B cell (primary cell): ENCODE measurements at regions not wholly inside any gene's neighbourhood (a gene's known extent, or its start where the extent isn't known, plus 50 kb on each side); places are given as distances from the start of the nearest gene placed in this dataset.

Experiments used
- ATAC-seq: fragments of 200-7000 bp; cut with Tn5 transposase; one replicate; pipeline ENCODE4 v1.10.0; 2021; ENCODE audit warnings: low read depth, mild to moderate bottlenecking, moderate number of reproducible peaks, moderate library complexity
- CTCF ChIA-PET: fragments of 350-600 bp; sonication (Branson Sonifier 250); formaldehyde crosslinking; loops from one replicate; lab custom pipeline; 2021; ENCODE audit warnings: antibody characterized with exemption, inconsistent platforms; lab: Charles Lee
- POLR2A ChIA-PET: fragments of 350-600 bp; sonication (Branson Sonifier 250); formaldehyde crosslinking; loops from one replicate; lab custom pipeline; 2021; ENCODE audit warnings: antibody characterized with exemption; lab: Charles Lee
- DNase-seq: peaks from one replicate; pipeline ENCODE4 v3.0.0; 2013
- H2AFZ ChIP-seq: 2 replicates; pipeline ENCODE4 v1.6.1; 2012; ENCODE audit warnings: mild to moderate bottlenecking, low read depth, low read length; ENCODE audit not compliant: insufficient read depth, poor library complexity, severe bottlenecking
- H3K27ac ChIP-seq, 2 donors: 1 replicate in 1 of 2; 2 replicates in 1 of 2; pipeline ENCODE4 v1.5.1; 2012 to 2013; ENCODE audit warnings: low read length in 2 of 2, mild to moderate bottlenecking in 2 of 2, moderate library complexity in 1 of 2
- H3K27me3 ChIP-seq, 4 experiments: fragments of 200-600 bp in 1 of 4; sonication (generic) in 1 of 4; replicated peaks in 1 of 4; 1 replicate in 2 of 4; 2 replicates in 2 of 4; pipeline versions ENCODE4 v1.6.1 to v1.7.0; 2013 to 2016; ENCODE audit warnings: low read length in 3 of 4, mild to moderate bottlenecking in 2 of 4, mixed read lengths in 1 of 4, moderate library complexity in 1 of 4; ENCODE audit not compliant: insufficient read depth in 4 of 4, control insufficient read depth in 3 of 4; ENCODE audit errors: control extremely low read depth in 1 of 4
- H3K36me3 ChIP-seq, 2 experiments: replicated peaks in 1 of 2; 1 replicate in 1 of 2; 2 replicates in 1 of 2; pipeline versions ENCODE4 v1.6.1 to v1.7.1; 2013; ENCODE audit warnings: low read length in 1 of 2; ENCODE audit not compliant: insufficient read depth in 2 of 2, control insufficient read depth in 1 of 2; ENCODE audit errors: control extremely low read depth in 1 of 2, extremely low read depth in 1 of 2
- H3K4me1 ChIP-seq, 2 donors: fragments of 200-600 bp in 1 of 2; sonication (generic) in 1 of 2; 1 replicate in 1 of 2; 2 replicates in 1 of 2; pipeline versions ENCODE4 v1.5.1 to v1.6.1; 2013 to 2017; ENCODE audit warnings: low read length in 2 of 2; ENCODE audit not compliant: control insufficient read depth in 2 of 2, insufficient read depth in 2 of 2
- H3K4me2 ChIP-seq: replicated peaks from 2 replicates; pipeline ENCODE3; 2012; ENCODE audit warnings: mild to moderate bottlenecking, low read depth, low read length; ENCODE audit not compliant: poor library complexity, severe bottlenecking
- H3K4me3 ChIP-seq, 5 experiments: fragments of 200-600 bp in 1 of 5; sonication (generic) in 1 of 5; 1 replicate in 3 of 5; 2 replicates in 2 of 5; pipeline versions ENCODE4 v1.5.1 to v1.7.0; 2011 to 2016; ENCODE audit warnings: low read length in 4 of 5, mild to moderate bottlenecking in 4 of 5, low read depth in 2 of 5, control low read depth in 1 of 5, moderate library complexity in 1 of 5; ENCODE audit not compliant: insufficient read depth in 1 of 5; ENCODE audit errors: control extremely low read depth in 1 of 5, extremely low read depth in 1 of 5
- H3K79me2 ChIP-seq: fragments of 200-600 bp; sonication (generic); one replicate; pipeline ENCODE4 v1.6.0; 2016; ENCODE audit warnings: low read length; ENCODE audit not compliant: control insufficient read depth, insufficient read depth
- H3K9ac ChIP-seq: fragments of 200-600 bp; sonication (generic); 2 replicates; pipeline ENCODE4 v1.6.1; 2017; ENCODE audit warnings: mild to moderate bottlenecking, low read length, moderate library complexity
- H3K9me3 ChIP-seq, 3 donors: one replicate each; pipeline versions ENCODE4 v1.6.1 to v1.7.1; 2013; ENCODE audit warnings: low read length in 2 of 3; ENCODE audit not compliant: control insufficient read depth in 2 of 3, insufficient read depth in 1 of 3; ENCODE audit errors: control extremely low read depth in 1 of 3
- H4K20me1 ChIP-seq: 2 replicates; pipeline ENCODE4 v1.6.0; 2012; ENCODE audit warnings: mild to moderate bottlenecking, low read length; ENCODE audit not compliant: insufficient read depth, control insufficient read depth, poor library complexity, severe bottlenecking
- H3K27ac Mint-ChIP-seq: one replicate; pipeline ENCODE4 v1.8.0; 2021; ENCODE audit warnings: mixed read lengths
- H3K27me3 Mint-ChIP-seq: one replicate; pipeline ENCODE4 v1.8.0; 2021; ENCODE audit warnings: mixed read lengths
- H3K4me1 Mint-ChIP-seq: one replicate; pipeline ENCODE4 v1.8.0; 2021; ENCODE audit warnings: mixed read lengths
- H3K4me3 Mint-ChIP-seq: one replicate; pipeline ENCODE4 v1.8.0; 2021; ENCODE audit warnings: mixed read lengths
- H3K9me3 Mint-ChIP-seq: one replicate; pipeline ENCODE4 v1.8.0; 2022; ENCODE audit warnings: mixed read lengths; ENCODE audit not compliant: insufficient read depth
- EZH2 ChIP-seq: IDR thresholded peaks from 2 replicates; pipeline ENCODE4 v1.6.1; 2012; ENCODE audit warnings: borderline replicate concordance, low read depth, mild to moderate bottlenecking, moderate library complexity, low read length; ENCODE audit not compliant: insufficient read depth, poor library complexity, severe bottlenecking
- WGBS: methylation state at CpG from one replicate; pipeline ENCODE4 v1.1.5; 2013; ENCODE audit warnings: missing lambda C conversion rate; ENCODE audit not compliant: insufficient coverage; 5-methylcytosine and 5-hydroxymethylcytosine counted together
- intact Hi-C: fragments of 100-400 bp; cut with micrococcal nuclease; formaldehyde crosslinking; loops from one replicate; pipeline ENCODE4 v1.10.0; 2022
- TF ChIP-seq, protein P1 (sequence below): fragments of 200-600 bp; IDR thresholded peaks from one replicate; pipeline ENCODE4 v1.8.0; 2022; ENCODE audit warnings: antibody characterized with exemption, mild to moderate bottlenecking

DNA sequence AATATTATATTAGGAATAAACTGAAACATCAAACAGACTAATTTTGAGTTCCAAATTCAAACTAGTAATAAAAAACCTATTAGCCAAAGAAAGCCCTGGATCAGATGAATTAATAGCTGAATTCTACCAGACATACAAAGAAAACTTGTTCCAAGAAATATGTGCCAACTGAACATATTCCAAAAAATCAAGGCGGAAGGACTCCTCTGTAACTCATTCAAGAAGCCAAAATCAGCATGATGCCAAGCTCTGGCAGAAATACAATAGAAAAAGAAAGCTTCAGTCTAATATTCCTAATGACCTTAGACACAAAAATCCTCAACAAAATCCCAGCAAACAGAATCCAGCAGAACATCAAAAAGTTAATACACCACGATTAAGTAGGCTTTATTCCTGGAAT is 619.1 kb upstream of the COX7C start:
- WGBS: 83% methylated on average over 1 of the region's 2 CpGs
- Histone ChIP-seq H3K9me3 (no peaks in the 10 kb centered on the region), H3K27me3 (no peaks in the 10 kb centered on the region), H3K4me3 (no peak overlapping the region), H4K20me1 (no peaks in the 10 kb centered on the region), H2AFZ (no peak overlapping the region), H3K79me2 (no peaks in the 10 kb centered on the region), H3K4me2 (no peak overlapping the region), H3K36me3 (no peaks in the 10 kb centered on the region), H3K27ac (no peak overlapping the region), H3K9ac (no peak overlapping the region), H3K4me1 (no peaks in the 10 kb centered on the region)
- no peak for ATAC-seq
- Mint-ChIP-seq H3K27me3 (no peaks in the 10 kb centered on the region), H3K9me3 (peaks cover 2% of the 10 kb centered on the region), H3K4me3 (no peak overlapping the region), H3K27ac (no peak overlapping the region), H3K4me1 (no peaks in the 10 kb centered on the region)
- intact Hi-C loops: no loop called here
- no peak for TF ChIP-seq EZH2
- TF ChIP-seq, protein P1, sequence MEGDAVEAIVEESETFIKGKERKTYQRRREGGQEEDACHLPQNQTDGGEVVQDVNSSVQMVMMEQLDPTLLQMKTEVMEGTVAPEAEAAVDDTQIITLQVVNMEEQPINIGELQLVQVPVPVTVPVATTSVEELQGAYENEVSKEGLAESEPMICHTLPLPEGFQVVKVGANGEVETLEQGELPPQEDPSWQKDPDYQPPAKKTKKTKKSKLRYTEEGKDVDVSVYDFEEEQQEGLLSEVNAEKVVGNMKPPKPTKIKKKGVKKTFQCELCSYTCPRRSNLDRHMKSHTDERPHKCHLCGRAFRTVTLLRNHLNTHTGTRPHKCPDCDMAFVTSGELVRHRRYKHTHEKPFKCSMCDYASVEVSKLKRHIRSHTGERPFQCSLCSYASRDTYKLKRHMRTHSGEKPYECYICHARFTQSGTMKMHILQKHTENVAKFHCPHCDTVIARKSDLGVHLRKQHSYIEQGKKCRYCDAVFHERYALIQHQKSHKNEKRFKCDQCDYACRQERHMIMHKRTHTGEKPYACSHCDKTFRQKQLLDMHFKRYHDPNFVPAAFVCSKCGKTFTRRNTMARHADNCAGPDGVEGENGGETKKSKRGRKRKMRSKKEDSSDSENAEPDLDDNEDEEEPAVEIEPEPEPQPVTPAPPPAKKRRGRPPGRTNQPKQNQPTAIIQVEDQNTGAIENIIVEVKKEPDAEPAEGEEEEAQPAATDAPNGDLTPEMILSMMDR: no peak
- ChIA-PET CTCF (no interaction called here), POLR2A (no interaction called here)
- DNase-seq: no peak

DNA sequence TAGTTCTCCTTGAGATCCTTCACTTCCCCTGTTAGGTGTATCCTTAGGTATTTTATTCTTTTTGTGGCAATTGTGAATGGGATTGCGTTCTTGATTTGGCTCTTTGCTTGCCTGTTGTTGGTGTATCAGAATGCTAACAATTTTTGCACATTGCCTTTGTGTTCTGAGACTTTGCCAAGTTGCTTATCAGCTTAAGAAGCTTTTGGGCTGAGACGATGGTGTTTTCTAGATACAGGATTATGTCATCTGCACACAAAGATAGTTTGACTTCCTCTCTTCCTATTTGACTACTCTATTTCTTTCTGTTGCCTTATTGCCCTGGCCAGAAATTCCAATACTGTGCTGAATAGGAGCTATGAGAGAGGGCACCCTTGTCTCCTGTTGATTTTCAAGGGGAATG is 609.4 kb upstream of the COX7C start:
- CTCF ChIA-PET: no interaction called here
- intact Hi-C loops: no loop called here

More for the DNA sequence above, 609.4 kb upstream of the COX7C start:
- H3K4me2 ChIP-seq: no peak overlapping the region
- 90% methylated on average over 2 of the region's 2 CpGs for WGBS
- no peaks in the 10 kb centered on the region for H3K27me3 ChIP-seq
- TF ChIP-seq EZH2: no peak
- TF ChIP-seq, protein P1: no peak
- no peaks in the 10 kb centered on the region for H4K20me1 ChIP-seq
- POLR2A ChIA-PET: no interaction called here
- H3K4me3 ChIP-seq: no peak overlapping the region
- H3K79me2 ChIP-seq: no peaks in the 10 kb centered on the region
- no peak overlapping the region for H3K27ac Mint-ChIP-seq
- DNase-seq (no peak), ATAC-seq (no peak)
- H2AFZ ChIP-seq: no peak overlapping the region
- H3K9ac ChIP-seq: no peak overlapping the region
- no peaks in the 10 kb centered on the region for H3K27me3 Mint-ChIP-seq
- no peaks in the 10 kb centered on the region for H3K36me3 ChIP-seq
- H3K4me1 ChIP-seq: no peaks in the 10 kb centered on the region
- H3K4me1 Mint-ChIP-seq: no peaks in the 10 kb centered on the region
- H3K27ac ChIP-seq: no peak overlapping the region
- H3K9me3 ChIP-seq: no peaks in the 10 kb centered on the region
- peaks cover 12% of the 10 kb centered on the region for H3K9me3 Mint-ChIP-seq
- H3K4me3 Mint-ChIP-seq: no peak overlapping the region
